Keratinocyte (primary cell): ENCODE measurements at regions not wholly inside any gene's neighbourhood (a gene's known extent, or its start where the extent isn't known, plus 50 kb on each side); places are given as distances from the start of the nearest gene placed in this dataset.

ENCODE experiments used
- DNase-seq: peaks from one replicate; pipeline ENCODE4 v3.0.0-alpha.2; 2011; ENCODE audit warnings: low read depth, missing footprints, low spot score
- FAIRE-seq: peaks from 2 replicates; lab custom pipeline; 2011; peaks lifted over from hg19 to GRCh38; lab: Jason Lieb, UNC
- H2AFZ ChIP-seq: 2 replicates; pipeline ENCODE4 v1.6.0; 2012; ENCODE audit warnings: low read length, control low read depth, inconsistent platforms; ENCODE audit not compliant: control insufficient read depth
- H3K27ac ChIP-seq: 2 replicates; pipeline ENCODE4 v1.5.1; 2011; ENCODE audit warnings: low read length; ENCODE audit not compliant: control insufficient read depth, insufficient read depth
- H3K27me3 ChIP-seq: 3 replicates; pipeline ENCODE4 v1.6.0; 2011; ENCODE audit warnings: low read length; ENCODE audit not compliant: control insufficient read depth, insufficient read depth; ENCODE audit errors: extremely low read depth
- H3K36me3 ChIP-seq, 2 experiments: 2 replicates in 1 of 2; 3 replicates in 1 of 2; pipeline ENCODE4 v1.5.1; 2011; ENCODE audit warnings: low read length in 2 of 2, mild to moderate bottlenecking in 1 of 2; ENCODE audit not compliant: control insufficient read depth in 2 of 2, insufficient read depth in 2 of 2; ENCODE audit errors: extremely low read depth in 1 of 2
- H3K4me1 ChIP-seq: 3 replicates; pipeline ENCODE4 v1.5.1; 2011; ENCODE audit warnings: low read length; ENCODE audit not compliant: control insufficient read depth, insufficient read depth; ENCODE audit errors: extremely low read depth
- H3K4me2 ChIP-seq: 3 replicates; pipeline ENCODE4 v1.6.0; 2011; ENCODE audit warnings: low read depth, low read length; ENCODE audit not compliant: control insufficient read depth, insufficient read depth; ENCODE audit errors: extremely low read depth
- H3K4me3 ChIP-seq, 3 experiments: fragments of 200-600 bp in 1 of 3; sonication (generic) in 1 of 3; 2 replicates in 2 of 3; 3 replicates in 1 of 3; pipeline ENCODE4 v1.5.1; 2011 to 2016; ENCODE audit warnings: low read length in 3 of 3, mild to moderate bottlenecking in 3 of 3, control low read depth in 2 of 3, inconsistent platforms in 1 of 3, low read depth in 1 of 3, mixed read lengths in 1 of 3, mixed run types in 1 of 3, moderate library complexity in 1 of 3; ENCODE audit not compliant: control insufficient read depth in 2 of 3, insufficient read depth in 2 of 3; ENCODE audit errors: extremely low read depth in 1 of 3
- H3K79me2 ChIP-seq: 2 replicates; pipeline ENCODE4 v1.6.0; 2012; ENCODE audit warnings: low read length; ENCODE audit not compliant: control insufficient read depth, insufficient read depth
- H3K9ac ChIP-seq: 3 replicates; pipeline ENCODE4 v1.6.0; 2011; ENCODE audit warnings: low read length; ENCODE audit not compliant: control insufficient read depth, insufficient read depth; ENCODE audit errors: extremely low read depth
- H3K9me1 ChIP-seq: 3 replicates; pipeline ENCODE4 v1.6.0; 2011; ENCODE audit warnings: low read length; ENCODE audit not compliant: control insufficient read depth, insufficient read depth; ENCODE audit errors: extremely low read depth
- H3K9me3 ChIP-seq: 2 replicates; pipeline ENCODE4 v1.5.1; 2012; ENCODE audit warnings: low read depth, low read length; ENCODE audit not compliant: control insufficient read depth
- H4K20me1 ChIP-seq: 3 replicates; pipeline ENCODE4 v1.6.0; 2011; ENCODE audit warnings: low read length; ENCODE audit not compliant: control insufficient read depth, insufficient read depth; ENCODE audit errors: extremely low read depth
- CTCF ChIP-seq, 3 experiments: IDR thresholded peaks in 1 of 3; conservative IDR thresholded peaks in 1 of 3; optimal IDR thresholded peaks in 1 of 3; 2 replicates in 2 of 3; 3 replicates in 1 of 3; pipeline versions ENCODE3 to v1.5.1; 2011; ENCODE audit warnings: low read length in 3 of 3, mild to moderate bottlenecking in 3 of 3, moderate library complexity in 2 of 3, control low read depth in 1 of 3, inconsistent platforms in 1 of 3; ENCODE audit not compliant: insufficient read depth in 2 of 3; ENCODE audit errors: extremely low read depth in 1 of 3
- EZH2 ChIP-seq: IDR thresholded peaks from one replicate; pipeline ENCODE4 v1.6.1; 2012; ENCODE audit warnings: inconsistent platforms, mild to moderate bottlenecking, low read length, moderate library complexity
- dilution Hi-C: fragments of 300-500 bp; cut with MboI; formaldehyde crosslinking; loops from one replicate; pipeline ENCODE4 v1.7.0; 2020; ENCODE audit warnings: low sequenced_read_pairs; ENCODE audit not compliant: extremely low pct_ligation_motif_present

GRCh38 chr2:199707593-199708185 lies 143.3 kb downstream of the FTCDNL1 start:
- Histone ChIP-seq H4K20me1 (no peaks in the 10 kb centered on the region), H3K36me3 (no peaks in the 10 kb centered on the region), H3K4me2 (no peak overlapping the region), H3K4me3 (no peak overlapping the region), H3K79me2 (no peaks in the 10 kb centered on the region), H3K9ac (no peak overlapping the region), H3K9me3 (no peaks in the 10 kb centered on the region), H3K4me1 (no peaks in the 10 kb centered on the region), H2AFZ (no peak overlapping the region), H3K27me3 (no peaks in the 10 kb centered on the region), H3K9me1 (no peaks in the 10 kb centered on the region), H3K27ac (no peak overlapping the region)
- no peak for TF ChIP-seq CTCF (optimal IDR thresholded peaks at IDR 0.05 in 1 of 3, IDR thresholded peaks at IDR 0.05 in 1 of 3, conservative IDR thresholded peaks at IDR 0.05 in 1 of 3; ENCODE audit: extremely low read depth in 1 of 3, insufficient read depth in 2 of 3, low read length in 3 of 3)
- DNase-seq (no peak), FAIRE-seq (no peak)
- dilution Hi-C loops, result no loop called here

DNA sequence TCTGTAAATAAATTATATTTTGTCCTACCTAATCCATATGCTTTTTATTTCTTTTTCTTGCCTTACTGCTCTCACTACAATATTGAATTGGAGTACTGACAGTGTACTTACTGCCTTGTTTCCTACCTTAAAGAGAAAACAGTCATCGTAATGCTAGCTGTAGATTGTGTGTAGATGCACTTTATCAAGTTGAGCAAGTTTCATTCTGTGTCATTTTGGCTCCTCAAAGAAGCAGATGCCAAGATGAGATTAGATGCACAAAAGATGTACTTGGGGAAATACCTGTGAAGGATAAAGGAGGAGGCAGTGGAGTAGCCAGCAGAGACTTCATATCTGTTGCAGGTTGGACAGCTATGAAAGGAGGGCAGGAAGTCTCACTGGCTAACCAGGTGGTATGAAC lies 145.5 kb downstream of the FTCDNL1 start:
- Histone ChIP-seq H3K27me3 (no peaks in the 10 kb centered on the region), H3K9ac (no peak overlapping the region), H3K4me1 (no peaks in the 10 kb centered on the region), H3K4me2 (no peak overlapping the region), H3K27ac (no peak overlapping the region), H2AFZ (no peak overlapping the region), H3K9me1 (no peaks in the 10 kb centered on the region), H4K20me1 (no peaks in the 10 kb centered on the region), H3K9me3 (no peaks in the 10 kb centered on the region), H3K4me3 (no peak overlapping the region), H3K79me2 (no peaks in the 10 kb centered on the region), H3K36me3 (no peaks in the 10 kb centered on the region)
- FAIRE-seq, result no peak
- DNase-seq, result no peak
- no peak for TF ChIP-seq CTCF (optimal IDR thresholded peaks at IDR 0.05 in 1 of 3, IDR thresholded peaks at IDR 0.05 in 1 of 3, conservative IDR thresholded peaks at IDR 0.05 in 1 of 3; ENCODE audit: extremely low read depth in 1 of 3, insufficient read depth in 2 of 3, low read length in 3 of 3)
- no peak for TF ChIP-seq EZH2
- dilution Hi-C loops, result no loop called here
